HG03095 (cell line): ENCODE measurements at regions not wholly inside any gene's neighbourhood (a gene's known extent, or its start where the extent isn't known, plus 50 kb on each side); places are given as distances from the start of the nearest gene placed in this dataset.
"Not testable (repeated sequence)": the region's sequence is repeated elsewhere in the genome, so short reads cannot be mapped to it uniquely, and the experiment has no call there.

Experiments
- ATAC-seq: cut with Tn5 transposase; IDR thresholded peaks from one replicate; pipeline ENCODE4 v1.9.1; 2021; ENCODE audit warnings: moderate library complexity; ENCODE audit not compliant: unreplicated experiment

GRCh38 chr5:173667702-173668101 lies 51.3 kb upstream of the BOD1 start:
- ATAC-seq, result no peak

DNA sequence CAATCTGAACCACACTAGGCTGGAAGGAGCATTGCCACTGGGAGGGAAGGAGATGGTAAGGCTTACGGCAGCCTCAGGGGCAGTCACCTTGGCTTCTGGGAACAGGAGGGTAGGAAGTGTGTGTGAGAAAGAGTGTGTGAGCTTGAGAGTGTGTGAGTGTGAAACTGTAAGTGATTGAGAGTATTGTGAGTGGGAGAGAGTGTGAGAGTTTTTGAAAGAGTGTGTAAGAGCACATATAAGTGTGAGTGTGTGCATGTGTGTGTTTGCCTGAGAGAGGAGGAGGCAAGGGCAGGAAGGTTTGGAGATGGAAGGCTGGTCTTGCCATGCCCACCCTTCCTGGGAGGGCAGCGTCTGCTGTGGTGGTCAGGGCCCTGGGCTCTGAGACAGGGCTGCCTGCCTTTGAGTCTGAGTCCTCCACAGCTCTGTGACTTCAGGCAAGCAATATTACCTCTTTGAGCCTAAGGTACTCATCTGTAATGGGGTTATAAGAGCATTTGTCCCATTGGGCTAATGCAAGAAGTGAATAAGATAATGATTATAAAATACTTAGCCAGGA lies 51.9 kb upstream of the BOD1 start:
- ATAC-seq, result no peak

DNA sequence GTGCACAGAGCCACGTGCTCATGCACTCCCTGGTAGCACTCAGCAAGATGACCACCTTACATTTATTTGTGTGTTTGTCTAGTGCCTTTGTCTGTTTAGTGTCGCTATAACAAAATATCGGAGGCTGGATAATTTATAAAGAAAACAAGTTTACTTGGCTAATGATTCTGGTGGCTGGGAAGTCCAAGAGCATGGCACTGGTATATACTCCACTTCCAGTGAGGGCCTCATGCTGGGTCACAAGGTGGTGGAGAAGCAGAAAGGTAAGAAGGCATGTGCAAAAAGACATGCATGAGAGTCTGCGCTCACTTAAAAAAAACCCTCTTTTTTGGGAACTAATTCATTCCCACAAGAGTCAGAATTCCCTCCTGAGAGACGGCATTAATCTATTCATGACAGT lies 52.5 kb upstream of the BOD1 start:
- no peak for ATAC-seq

DNA sequence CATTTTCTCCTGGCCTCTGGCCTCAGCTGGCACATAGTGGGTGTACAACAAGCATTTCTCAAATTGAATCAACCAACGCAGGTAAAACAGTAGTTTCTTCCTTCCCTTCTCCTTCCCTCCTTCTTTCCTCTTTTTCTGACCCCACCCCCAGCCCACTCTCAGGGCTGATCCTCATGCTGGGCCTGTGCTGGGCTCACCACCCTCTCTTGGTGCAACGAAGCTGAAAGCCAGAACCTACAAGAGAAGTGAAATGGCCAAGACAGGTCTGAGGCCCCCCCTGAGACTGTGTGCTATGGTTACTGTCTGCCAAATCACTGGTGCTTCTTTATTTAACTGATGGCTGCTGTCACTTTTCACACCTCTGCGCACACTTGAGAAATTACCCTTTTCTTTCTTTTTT lies 53.0 kb upstream of the BOD1 start:
- no peak for ATAC-seq

DNA sequence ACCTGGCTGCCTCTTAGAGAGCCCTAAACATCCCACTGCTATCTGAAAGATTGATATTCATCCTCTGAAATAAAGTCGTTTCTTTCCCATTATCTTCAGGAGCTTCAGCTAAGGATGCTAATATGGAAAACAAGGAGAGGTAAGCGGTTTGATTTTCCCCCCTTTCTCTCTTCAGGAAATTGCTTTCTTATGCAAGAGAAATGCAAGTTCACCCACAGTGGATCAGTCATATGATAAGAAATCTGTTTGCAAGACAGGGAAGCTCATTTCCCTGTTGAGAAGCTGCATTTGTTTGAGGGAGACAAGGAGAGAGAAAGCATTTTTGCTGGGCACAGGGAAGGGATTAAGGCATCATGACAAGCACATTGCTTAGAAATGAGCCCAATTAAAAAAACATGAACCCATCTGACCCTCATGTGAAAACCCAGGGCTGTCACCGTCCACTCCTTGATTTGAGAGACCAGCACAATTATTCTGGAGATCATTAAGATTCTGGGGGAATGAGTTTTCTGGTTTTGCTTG lies 53.7 kb upstream of the BOD1 start:
- no peak for ATAC-seq

DNA sequence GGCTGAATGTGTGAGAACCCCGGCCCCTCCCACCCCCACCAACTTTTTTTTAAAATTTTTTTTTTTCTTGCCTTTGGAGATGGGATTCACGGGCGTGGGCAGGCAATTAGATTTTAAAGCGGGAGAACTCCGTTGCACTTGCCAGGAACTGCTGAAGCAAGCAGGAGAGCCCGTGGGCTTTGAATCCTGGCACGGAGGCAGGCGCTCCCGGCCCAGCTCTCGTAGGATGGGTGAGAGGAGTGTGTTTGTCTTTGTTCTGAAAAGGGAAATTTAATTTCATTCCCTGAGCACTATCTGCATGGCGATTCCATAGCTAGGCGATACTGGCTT lies 54.3 kb upstream of the BOD1 start:
- ATAC-seq, result no peak

DNA sequence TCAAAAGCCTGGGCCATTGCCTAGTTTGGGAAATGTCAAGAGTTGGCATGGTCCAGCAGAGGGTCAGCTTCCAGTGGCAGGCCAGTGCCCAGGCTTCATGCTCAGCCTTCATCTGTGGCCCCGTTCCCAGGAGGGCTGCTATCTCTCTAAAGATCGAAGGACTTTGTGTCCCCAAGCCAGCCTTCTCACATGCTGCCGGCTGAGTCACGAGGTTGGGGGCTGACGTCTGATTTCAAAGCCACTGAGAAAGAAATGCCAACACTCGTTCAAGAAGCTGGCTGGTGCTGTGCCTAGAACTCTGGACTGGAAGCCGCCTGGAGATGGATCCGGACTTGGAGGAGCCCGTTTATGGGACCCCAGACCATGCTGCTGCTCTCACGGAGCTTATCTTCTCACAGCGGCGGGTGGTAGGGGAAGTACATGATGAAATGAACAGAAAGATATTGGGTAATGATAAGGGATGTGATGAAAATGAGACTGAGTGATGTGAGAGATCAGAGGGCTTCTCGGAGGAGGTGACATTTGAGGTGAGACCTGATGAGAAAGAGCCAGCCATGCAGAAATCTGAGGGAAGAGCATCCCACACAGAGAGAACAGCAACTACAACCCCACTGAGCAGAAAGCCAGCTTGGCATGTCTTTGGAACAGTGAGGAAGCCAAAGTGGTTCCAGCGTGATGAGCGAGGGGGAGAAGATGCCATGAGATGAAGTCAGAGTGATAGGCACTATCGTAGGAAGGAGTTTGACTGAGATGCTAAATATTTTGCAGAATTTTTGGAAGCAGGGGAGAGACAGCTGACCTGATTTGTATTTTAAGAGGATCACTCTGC lies 54.9 kb upstream of the BOD1 start:
- no peak for ATAC-seq

DNA sequence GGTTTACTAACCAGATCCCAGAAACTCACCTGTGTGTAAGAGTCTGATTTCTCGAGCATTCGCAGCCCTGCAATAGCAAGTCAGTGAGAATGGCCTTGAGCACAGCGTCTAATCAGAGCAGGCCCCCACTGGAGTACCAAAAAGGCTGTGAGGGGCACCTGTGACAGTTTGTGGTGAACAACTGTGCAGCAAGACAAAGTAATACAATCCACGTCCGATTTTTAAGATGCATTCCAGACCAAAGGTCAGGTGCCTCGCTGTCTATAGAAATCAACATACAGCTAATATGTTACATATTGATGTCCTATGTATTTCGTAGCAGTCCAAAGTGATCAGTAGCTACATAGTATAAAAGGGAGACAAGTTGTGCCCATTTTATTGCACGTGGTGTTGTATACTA lies 55.7 kb upstream of the BOD1 start:
- ATAC-seq, result no peak

GRCh38 chr5:173672891-173673290 lies 56.4 kb upstream of the BOD1 start:
- ATAC-seq, result no peak

GRCh38 chr5:173673295-173674101 lies 57.0 kb upstream of the BOD1 start:
- no peak for ATAC-seq

DNA sequence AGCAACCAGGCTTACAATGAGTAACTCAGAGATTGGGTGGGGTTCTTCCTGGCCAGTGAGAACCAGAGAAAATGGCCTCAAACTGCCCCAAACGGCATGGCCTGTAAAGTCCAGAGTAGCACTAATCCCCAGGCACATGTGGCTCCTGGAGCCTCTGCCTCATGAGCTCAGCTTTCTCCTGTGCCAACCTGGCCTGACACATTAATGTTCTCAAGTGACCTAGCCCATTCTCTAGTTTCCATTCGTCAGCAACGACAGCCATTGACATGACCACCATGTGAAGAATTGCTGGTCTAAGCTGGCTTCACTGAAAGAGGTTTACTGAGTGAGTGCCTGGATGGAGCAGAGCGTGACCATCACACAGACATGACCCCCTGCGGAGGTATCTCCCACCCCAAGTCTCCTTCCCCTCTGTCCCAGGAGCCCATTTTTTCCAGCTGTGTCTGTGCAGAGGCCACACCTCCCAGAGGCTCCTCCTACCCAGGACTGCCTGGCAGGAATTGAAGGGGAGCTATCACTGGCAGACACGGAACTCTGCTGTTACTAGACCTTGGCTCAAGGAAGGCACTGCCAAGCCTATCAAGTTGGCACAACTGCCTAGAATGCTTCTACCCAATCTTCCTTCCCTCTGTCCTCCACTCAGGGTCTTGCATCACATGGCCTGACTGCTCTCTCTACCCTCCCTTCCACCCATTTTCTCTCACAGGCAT lies 59.0 kb upstream of the BOD1 start:
- no peak for ATAC-seq

DNA sequence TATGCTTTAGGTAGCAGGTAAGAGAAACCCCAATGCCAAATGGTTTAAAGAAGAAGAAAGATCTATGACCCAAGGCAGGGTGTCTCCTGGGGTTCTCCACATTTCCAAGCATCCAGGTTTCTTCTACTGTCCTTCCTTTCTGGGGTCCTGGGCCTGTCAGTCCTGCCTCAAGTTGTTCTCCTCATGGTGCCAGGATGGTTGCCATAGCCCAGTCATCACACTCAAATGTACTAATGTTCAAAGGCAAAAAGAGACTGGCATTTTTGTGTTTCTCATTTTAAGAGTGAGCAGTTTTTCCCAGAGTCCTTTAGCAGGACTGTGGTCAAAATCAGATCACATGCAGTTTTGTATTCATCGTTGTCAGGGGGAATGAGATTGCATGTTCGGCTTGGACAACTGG lies 59.9 kb upstream of the BOD1 start:
- no peak for ATAC-seq

DNA sequence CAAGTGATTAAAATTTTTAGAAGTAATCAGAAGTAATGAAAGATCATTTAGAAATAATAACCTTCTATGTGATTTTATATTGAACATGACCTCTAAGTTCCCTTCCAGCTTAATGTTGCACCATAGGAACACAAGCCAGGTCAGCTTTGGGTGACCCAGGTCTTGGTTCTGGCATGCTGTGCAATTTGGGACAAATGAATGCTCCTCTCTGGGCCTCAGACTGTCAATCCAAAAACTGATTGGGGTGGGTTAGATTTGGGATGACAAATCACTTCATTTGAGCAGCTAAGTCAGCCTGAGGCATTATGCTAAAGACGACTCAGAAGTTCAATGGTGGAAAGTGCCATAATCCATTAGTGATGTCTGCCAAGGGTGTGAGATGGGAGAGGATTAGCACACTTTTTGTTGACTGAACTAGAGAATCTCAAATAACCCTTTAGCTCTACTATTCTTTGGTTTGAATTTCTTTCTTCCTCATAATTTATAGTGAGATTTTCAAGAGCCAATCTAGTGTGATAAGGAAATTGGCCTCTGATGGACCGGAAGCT lies 60.7 kb upstream of the BOD1 start:
- no peak for ATAC-seq

DNA sequence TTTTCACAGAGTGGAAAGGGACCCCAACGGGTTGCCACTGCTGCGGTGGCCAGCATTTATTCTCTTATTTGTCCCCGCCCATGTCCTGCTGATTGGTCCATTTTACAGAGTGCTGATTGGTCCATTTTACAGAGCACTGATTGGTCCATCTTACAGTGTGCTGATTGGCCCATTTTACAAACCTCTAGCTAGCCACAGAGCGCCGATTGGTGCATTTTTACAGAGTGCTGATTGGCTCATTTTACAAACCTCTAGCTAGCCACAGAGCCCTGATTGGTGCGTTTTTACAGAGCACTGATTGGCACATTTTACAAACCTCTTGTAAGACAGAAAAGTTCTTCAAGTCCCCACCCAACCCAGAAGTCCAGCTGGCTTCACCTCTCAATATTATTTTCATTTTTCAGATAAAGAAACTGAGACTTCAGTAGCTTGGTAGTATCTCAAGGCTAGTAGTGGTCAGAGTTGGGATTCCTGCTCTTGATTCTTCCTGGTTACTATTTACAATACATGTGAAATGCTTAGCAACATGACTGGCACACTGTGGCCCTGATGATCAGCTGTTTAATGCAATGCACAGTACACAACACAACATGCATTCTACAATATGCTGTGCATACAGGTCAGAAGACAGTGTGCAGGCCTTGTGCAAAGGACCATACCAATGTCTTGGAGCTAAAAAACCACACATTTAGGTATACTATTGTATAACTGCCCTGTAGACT lies 63.6 kb upstream of the BOD1 start:
- ATAC-seq, result peak; percentile 54

GRCh38 chr5:173680660-173681242 lies 64.3 kb upstream of the BOD1 start:
- ATAC-seq, result peak; percentile 69

DNA sequence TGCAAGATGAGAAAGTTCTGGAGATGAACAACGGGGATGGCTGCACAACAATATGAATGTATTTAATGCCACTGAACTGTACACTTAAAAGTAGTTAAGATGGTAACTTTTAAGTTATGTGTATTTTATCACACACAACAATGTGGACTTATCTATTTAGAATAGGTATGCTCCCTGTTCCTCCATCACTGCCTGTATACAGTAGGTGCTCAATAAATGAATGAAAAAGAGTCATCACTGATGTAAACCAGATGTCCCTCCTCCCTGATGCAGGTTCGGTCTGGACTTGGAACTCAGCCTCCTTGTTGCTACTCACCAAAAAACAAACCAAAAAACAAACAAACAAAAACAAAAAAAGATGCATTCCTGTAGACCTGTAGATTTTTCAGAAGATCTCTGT lies 65.9 kb upstream of the BOD1 start:
- no peak for ATAC-seq

- ATAC-seq, result not testable (repeated sequence)
These were observed 68.1 kb upstream of the BOD1 start for GRCh38 chr5:173684535-173684934.

DNA sequence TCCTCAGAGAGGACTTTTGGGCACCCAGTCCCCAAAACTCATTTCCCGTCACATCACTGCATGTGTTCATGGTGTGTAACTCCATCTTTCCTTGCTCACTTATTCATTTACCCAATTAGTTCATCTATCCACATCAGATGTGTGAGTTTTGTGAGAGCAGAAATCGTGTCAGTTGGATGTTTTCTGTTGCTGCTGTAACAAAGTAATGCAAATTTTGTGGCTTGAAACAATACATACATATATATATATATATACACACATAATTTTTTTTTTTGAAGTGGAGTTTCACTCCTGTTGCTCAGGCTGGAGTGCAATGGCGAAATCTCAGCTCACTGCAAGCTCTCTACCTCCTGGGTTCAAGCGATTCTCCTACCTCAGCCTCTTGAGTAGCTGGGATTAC lies 70.5 kb upstream of the BOD1 start:
- ATAC-seq, result no peak

- ATAC-seq, result no peak
These were observed 72.3 kb upstream of the BOD1 start for GRCh38 chr5:173688703-173689102.

DNA sequence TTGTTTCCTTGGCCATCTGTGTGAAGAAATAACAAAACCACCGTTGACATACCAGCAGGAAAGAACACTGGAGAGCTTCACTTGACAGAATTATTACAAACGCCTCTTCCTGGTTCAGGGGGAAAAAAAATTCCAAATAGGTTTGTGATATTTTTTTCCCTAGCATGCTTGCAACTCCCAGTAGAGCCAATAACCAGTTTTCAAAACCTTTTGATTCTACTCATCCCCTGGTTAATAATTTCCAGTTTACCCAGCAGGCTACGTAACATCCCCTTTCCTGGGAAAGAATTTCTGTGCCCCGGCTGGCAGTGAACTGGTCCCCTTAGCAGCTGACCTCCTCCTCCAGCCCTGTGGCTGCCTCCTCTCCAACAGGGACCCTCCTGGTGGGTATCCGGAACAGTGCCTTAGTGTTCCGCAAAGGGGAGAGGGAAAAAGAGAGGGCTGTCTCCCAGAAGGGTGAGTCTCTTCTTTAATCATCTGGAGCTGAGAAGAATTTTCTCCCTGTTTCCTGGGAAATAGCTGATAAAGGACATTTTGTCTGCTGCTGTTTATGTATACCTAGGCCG lies 72.8 kb upstream of the BOD1 start:
- no peak for ATAC-seq
